ENCODE measurements at regions not wholly inside any gene's neighbourhood (a gene's known extent, or its start where the extent isn't known, plus 50 kb on each side); places are given as distances from the start of the nearest gene placed in this dataset.

DNA sequence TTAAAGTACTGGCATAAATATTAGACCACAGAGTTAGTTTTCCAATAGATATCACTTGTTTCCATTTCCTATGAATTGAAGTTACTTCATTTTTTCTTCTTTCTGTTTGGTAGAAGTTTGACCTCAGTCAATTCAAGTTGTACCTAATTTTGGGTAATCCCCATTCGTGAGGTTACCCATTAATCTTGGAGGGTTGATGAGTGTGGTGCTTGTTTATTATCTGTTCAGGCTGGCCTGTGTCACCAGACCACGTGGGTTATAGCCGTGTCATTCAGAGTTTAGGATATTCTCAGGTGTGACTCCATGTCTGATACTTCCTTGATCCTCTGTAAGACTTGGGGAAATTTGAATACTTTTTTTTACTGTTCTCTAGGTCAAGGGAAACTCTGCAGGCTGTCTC is 133.9 kb upstream of the TPK1 start:
- DNase-seq (ENCODE audit: low read depth in 3 of 3): no peak

DNA sequence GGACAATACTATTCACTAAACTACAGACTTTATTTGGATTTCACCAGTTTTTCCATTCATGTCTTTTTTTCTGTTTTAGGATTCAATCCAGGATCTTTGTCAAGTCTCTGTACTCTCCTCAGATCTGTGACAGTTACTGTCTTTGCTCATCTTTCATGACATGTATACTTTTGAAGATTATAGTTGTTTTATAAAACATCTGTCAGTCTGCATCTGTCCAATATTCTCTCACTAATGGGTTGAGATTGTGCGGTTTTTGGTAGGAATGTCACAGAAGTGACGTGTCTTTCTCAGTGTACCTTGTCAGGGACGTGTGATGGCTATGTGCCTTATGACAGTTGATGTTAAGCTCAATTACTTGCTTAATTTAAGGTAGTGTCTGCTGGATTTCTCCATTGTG is 124.9 kb upstream of the TPK1 start:
- no peak for DNase-seq (ENCODE audit: low read depth in 3 of 3)

DNA sequence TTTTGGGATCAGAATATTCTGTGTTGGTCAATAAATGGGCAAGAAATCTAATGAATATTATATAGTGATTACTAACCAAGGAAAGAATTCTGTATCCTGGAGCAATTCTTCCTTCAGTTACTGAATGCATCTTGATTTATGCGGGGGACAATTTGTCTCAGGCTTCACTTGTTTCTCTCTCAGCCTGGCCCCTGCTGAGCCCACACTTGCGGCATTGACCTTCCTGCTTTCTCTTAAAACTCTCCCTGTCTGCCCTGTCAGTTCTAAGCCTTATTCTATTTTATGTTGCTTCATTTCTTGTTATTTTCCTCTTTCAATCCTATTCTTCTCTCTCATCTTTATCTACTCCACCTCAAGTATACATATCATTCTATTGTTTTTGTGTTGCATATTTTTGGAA is 122.1 kb upstream of the TPK1 start:
- no peak for DNase-seq (ENCODE audit: low read depth in 3 of 3)

DNA sequence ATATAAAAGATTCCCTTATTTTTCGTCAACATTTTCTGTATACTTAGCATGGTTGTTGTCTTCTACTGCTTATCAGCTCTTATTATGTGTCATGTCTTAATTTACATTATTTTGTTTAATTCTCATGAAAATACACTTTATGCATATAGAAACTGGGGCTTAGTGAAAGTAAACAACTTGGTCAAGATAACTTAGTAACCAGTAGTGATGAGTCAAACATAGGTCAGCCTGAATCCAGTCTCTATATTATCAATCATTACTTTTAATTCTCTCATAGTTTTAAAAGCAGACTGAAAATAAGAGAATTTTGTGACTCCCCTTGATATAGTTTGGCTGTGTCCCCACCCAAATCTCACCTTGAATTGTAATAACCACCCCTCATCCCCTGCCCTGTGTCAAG is 119.6 kb upstream of the TPK1 start:
- DNase-seq (ENCODE audit: low read depth in 3 of 3): no peak

DNA sequence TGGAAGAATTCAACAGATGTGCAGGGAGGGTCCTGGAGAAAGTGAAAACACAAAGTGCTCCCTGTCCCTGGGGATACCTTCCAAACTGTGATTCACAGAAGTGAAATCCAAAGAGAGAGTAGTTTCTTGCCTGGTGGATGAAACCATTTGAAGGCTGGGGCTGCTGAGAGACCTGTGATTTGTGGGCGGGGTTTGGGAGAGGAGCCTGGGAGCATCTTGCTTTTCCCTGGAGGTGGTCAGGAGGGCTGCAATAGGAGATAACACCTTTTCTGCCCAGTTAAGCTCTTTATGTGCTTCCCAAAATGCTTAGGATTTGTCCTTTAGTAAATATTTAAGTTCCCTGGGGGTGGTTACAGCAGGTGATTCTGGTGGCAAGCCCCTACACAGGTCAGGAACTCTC is 105.3 kb upstream of the TPK1 start:
- no peak for DNase-seq (ENCODE audit: low read depth in 3 of 3)

DNA sequence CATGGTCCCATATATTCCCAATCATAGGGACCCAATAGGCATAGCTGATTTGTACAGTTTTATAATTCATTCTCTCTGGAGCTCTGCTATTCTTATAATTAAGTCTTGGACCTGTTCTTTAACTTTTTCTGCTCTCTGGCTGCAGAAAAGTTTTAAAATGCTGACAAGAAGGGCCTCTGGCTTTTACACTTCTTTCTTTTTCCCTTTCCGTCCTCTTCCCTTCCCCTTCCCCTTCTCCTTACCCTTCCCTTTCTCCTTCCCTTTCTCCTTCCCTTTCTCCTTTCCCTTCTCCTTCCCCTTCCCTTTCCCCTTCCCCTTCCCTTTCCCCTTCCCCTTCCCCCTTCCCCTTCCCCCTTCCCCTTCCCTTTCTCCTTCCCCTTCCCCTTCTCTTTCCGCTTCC is 101.3 kb upstream of the TPK1 start:
- no peak for DNase-seq (ENCODE audit: low read depth in 3 of 3)

DNA sequence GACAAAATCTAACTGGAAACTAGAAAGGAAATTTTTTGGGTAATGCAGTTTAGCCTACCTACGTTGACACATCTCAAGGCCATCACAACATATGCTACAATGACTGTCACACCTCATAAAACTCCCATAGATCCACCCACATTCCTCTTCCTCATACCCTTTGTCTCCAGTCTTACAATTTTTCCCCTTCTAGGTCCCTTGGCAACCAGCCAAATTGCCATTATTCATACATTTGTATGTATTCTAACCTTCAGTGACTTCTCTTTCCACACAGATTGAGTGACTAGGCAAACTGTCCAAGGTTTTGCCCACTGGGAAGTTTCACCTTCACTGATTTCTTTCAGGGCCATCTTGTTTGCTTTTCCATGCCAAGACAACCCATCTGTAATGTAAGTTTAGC is 100.5 kb upstream of the TPK1 start:
- no peak for DNase-seq (ENCODE audit: low read depth in 3 of 3)

DNA sequence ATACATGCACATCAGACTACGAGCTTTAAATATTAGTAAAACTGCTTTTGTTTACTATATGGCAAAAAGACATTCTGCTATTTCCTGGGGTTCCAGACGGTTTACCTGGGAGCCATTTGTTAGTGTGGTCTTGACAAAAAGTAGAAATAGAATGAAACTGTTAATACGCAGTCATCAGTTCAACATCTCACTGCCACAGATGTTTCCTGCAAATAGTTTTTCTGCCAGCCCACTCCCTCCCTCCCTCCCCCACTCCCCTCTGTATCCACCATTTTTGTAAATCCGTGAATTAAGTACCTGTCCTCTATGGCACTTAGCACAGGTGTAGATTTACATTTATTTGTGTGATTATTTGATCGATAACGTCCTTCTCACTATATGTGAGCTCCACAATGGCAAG is 74.6 kb upstream of the TPK1 start:
- DNase-seq (ENCODE audit: low read depth in 3 of 3): no peak

DNA sequence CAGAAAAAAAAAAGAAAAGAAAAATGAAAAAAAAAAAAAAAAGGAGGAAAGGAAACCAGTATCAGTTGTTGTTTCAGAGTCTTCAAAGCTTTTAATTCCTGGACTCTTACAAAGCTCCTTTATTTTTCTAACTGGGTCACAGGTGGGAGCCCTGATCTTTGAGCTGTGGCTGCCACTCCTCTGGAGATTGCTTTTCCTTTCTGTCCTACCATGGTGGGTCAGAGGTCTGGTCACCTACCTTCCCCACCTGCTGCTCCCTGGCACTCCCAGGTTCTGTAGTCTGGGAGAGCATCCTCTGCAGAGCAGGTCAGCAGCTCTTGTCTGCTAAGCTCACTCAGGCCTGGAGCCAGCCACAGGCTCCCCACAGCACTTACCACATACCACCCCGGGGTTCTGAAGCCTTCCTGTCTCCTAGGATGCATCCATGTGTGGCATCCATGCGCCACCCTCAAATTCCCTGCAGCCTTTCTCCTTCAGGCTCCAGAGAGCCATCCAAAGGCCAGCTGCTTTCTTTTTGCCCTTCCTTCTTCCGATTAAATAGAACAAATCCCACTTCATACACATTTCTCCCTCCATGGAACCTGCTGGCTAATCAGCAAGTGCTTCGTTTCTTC is 73.2 kb upstream of the TPK1 start:
- DNase-seq (ENCODE audit: low read depth in 3 of 3): no peak

DNA sequence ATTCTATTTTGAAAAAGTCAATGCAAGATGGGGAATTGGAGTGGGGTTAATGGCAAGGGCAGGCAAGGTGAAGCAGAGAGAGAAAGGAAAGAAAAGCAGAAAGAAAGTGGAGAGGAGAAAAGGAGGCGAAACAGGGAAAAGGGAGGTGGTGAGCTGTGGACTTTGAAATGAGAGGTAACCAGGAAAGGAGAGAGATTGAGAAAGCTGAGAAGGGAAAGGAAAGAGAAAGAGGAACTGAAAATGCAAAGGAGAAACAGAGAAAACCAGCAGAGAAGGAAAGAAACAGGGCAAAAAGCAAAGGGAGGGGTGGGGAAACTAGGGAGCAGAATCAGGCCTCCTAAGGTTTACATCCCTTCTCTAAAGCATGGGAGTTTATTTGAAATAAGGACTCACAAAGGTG is 72.5 kb upstream of the TPK1 start:
- DNase-seq (ENCODE audit: low read depth in 3 of 3): no peak

DNA sequence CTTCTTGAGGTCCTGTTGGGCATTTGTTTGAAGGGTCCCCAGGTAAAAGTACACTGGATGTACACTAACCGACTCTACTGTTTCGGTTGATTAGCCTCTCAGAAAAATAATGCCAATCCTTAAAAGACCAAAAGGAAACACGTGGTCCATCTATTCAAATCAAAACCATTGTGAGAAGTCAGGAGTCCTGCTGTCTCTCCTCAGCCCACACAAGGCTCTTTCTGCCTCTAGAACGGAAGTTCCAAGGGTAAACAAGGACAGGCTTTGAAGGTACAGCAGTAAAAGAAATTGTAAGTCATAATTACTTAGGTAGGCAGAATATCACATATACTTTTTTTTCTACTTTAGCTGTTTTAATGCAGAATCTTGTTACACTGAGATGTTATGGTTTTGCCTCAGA is 71.7 kb upstream of the TPK1 start:
- no peak for DNase-seq (ENCODE audit: low read depth in 3 of 3)

DNA sequence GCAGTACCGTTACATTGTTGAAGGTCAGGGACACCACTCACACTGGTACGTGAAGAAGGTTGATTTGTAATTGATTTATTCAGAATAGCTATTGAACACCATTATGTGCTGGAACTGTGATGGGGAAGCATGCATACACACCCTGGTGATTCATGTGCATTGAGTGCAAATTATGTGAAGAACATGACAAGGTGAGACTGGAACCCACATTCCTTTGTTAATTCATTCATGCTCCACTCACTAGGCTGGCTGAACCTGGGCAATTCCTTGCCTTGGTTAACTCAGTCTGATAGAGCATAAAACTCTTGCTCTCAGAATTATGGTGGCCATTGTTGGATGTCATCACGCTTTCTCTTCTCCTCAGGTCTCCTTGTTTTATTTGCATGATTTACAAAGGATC is 67.3 kb upstream of the TPK1 start:
- no peak for DNase-seq (ENCODE audit: low read depth in 3 of 3)

DNA sequence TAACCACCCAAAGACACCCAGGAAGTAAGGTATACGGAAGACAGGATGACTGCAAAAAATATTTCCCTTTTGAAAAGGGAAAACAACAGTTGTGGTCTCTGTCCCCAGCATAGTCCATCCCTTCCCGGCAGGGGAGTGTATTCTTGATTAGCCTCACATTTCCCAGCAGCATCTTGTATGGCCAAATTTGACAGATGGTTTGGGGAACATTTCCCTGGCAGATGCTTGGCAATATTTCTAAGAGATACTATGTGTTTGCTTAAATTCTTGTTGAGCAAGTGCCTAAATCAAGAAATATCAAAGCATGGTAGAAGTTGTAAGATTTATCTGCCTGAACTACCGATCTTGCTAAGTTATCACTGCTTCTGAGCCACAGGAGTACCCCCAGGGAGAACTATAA is 56.9 kb upstream of the TPK1 start:
- DNase-seq (ENCODE audit: low read depth in 3 of 3): no peak

All from stimulated activated CD4-positive, alpha-beta T cell treated with anti-CD3 and anti-CD28 coated beads, TNF-alpha, amount 100 ng/mL, for 4 hours (primary cell).